HCT116 (cell line): ENCODE measurements at regions not wholly inside any gene's neighbourhood (a gene's known extent, or its start where the extent isn't known, plus 50 kb on each side); places are given as distances from the start of the nearest gene placed in this dataset.

Experiments used
- ATAC-seq: fragments of 200-7000 bp; cut with Tn5 transposase; 2 replicates; pipeline ENCODE4 v1.9.1; 2020; ENCODE audit warnings: mild to moderate bottlenecking, moderate library complexity
- BruUV-seq: library from RNA; stranded (reverse); fragments of 400-500 nt; replicated peaks from 2 replicates; lab custom pipeline; 2021; lab: Mats Ljungman, UMichigan
- CTCF ChIA-PET: fragments of 300-600 bp; sonication (Branson Sonifier 250); formaldehyde crosslinking; loops from one replicate; lab custom pipeline; 2021; ENCODE audit warnings: antibody characterized with exemption; lab: Charles Lee
- POLR2A ChIA-PET: fragments of 300-600, 350-600 bp; sonication (Branson Sonifier 250); formaldehyde crosslinking; loops from one replicate; lab custom pipeline; 2021; ENCODE audit warnings: antibody characterized with exemption; lab: Charles Lee
- RAD21 ChIA-PET, 2 experiments: fragments of 300-600 bp; sonication (Branson Sonifier 250); formaldehyde crosslinking; loops; one replicate each; lab custom pipeline; 2023; ENCODE audit warnings: low total read pairs in 2 of 2; ENCODE audit not compliant: uncharacterized antibody in 2 of 2, unreplicated experiment in 2 of 2, low non-redundant PET in 1 of 2; lab: Charles Lee
- DNase-seq: peaks from one replicate; pipeline ENCODE4 v3.0.0-alpha.2; 2010; ENCODE audit warnings: low read depth, low spot score
- H2AFZ ChIP-seq: fragments of 200-600 bp; shearing (Covaris generic), sonication (generic); 2 replicates; pipeline ENCODE4 v1.6.1; 2017; ENCODE audit warnings: low read depth, mixed run types, mixed read lengths, antibody characterized with exemption, low read length; ENCODE audit not compliant: poor library complexity, severe bottlenecking
- H3K27ac ChIP-seq: 2 replicates; pipeline ENCODE4 v1.5.1; 2012; ENCODE audit warnings: low read depth, low read length
- H3K27me3 ChIP-seq: fragments of 200-600 bp; sonication (generic); 2 replicates; pipeline ENCODE4 v1.6.1; 2016; ENCODE audit warnings: mixed run types, low read length, mixed read lengths; ENCODE audit not compliant: insufficient read depth
- H3K36me3 ChIP-seq, 2 experiments: fragments of 200-500 bp in 1 of 2; fragments of 200-600 bp in 1 of 2; sonication (Bioruptor generic) in 1 of 2; sonication (generic) in 1 of 2; 2 replicates each; pipeline versions ENCODE4 v1.5.1 to v1.6.1; 2014 to 2016; ENCODE audit warnings: low read length in 2 of 2, inconsistent platforms in 1 of 2, mixed read lengths in 1 of 2, mixed run types in 1 of 2; ENCODE audit not compliant: insufficient read depth in 2 of 2, control insufficient read depth in 1 of 2
- H3K4me1 ChIP-seq, 2 experiments: fragments of 200-600 bp in 1 of 2; sonication (generic) in 1 of 2; 2 replicates each; pipeline versions ENCODE4 v1.5.1 to v1.6.1; 2012 to 2017; ENCODE audit warnings: low read length in 2 of 2, inconsistent platforms in 1 of 2, mild to moderate bottlenecking in 1 of 2, mixed read lengths in 1 of 2, mixed run types in 1 of 2, moderate library complexity in 1 of 2; ENCODE audit not compliant: insufficient read depth in 2 of 2, control insufficient read depth in 1 of 2
- H3K4me2 ChIP-seq: fragments of 200-600 bp; sonication (generic); 2 replicates; pipeline ENCODE4 v1.6.1; 2017; ENCODE audit warnings: mixed run types, low read length, mixed read lengths
- H3K4me3 ChIP-seq, 2 experiments: fragments of 200-600 bp in 1 of 2; sonication (generic) in 1 of 2; replicated peaks in 1 of 2; 2 replicates each; pipeline ENCODE4 v1.5.1; 2011 to 2016; ENCODE audit warnings: low read length in 2 of 2, control low read depth in 1 of 2, low read depth in 1 of 2, mild to moderate bottlenecking in 1 of 2, mixed read lengths in 1 of 2, mixed run types in 1 of 2
- H3K79me2 ChIP-seq: fragments of 200-600 bp; sonication (generic); 2 replicates; pipeline ENCODE4 v1.6.1; 2017; ENCODE audit warnings: mild to moderate bottlenecking, mixed run types, low read length, moderate library complexity, mixed read lengths; ENCODE audit not compliant: insufficient read depth
- H3K9ac ChIP-seq: fragments of 200-600 bp; sonication (generic); 2 replicates; pipeline ENCODE4 v1.6.1; 2016; ENCODE audit warnings: low read length, mixed read lengths
- H3K9me2 ChIP-seq: fragments of 200-600 bp; sonication (generic), shearing (Covaris generic); 2 replicates; pipeline ENCODE4 v1.6.1; 2017; ENCODE audit warnings: mixed run types, mild to moderate bottlenecking, moderate library complexity; ENCODE audit not compliant: insufficient read depth
- H3K9me3 ChIP-seq, 2 experiments: fragments of 200-500 bp in 1 of 2; fragments of 200-600 bp in 1 of 2; sonication (Bioruptor generic) in 1 of 2; sonication (generic) in 1 of 2; 2 replicates each; pipeline ENCODE4 v1.6.1; 2014 to 2017; ENCODE audit warnings: low read length in 2 of 2, mixed read lengths in 2 of 2, inconsistent platforms in 1 of 2, low read depth in 1 of 2, mild to moderate bottlenecking in 1 of 2, mixed run types in 1 of 2, moderate library complexity in 1 of 2; ENCODE audit not compliant: control insufficient read depth in 1 of 2, insufficient read depth in 1 of 2
- H4K20me1 ChIP-seq: fragments of 200-600 bp; sonication (generic), shearing (Covaris generic); 2 replicates; pipeline ENCODE4 v1.6.1; 2017; ENCODE audit warnings: mixed run types, mild to moderate bottlenecking, moderate library complexity; ENCODE audit not compliant: insufficient read depth
- CEBPB ChIP-seq: IDR thresholded peaks from 2 replicates; pipeline ENCODE4 v1.6.1; 2012; ENCODE audit warnings: low read depth
- CTCF ChIP-seq, 3 experiments: fragments of 200-600 bp in 1 of 3; sonication (generic) in 1 of 3; IDR thresholded peaks in 2 of 3; conservative IDR thresholded peaks in 1 of 3; 2 replicates each; pipeline ENCODE4 v1.5.1; 2012 to 2017; ENCODE audit warnings: low read depth in 2 of 3, low read length in 2 of 3, antibody characterized with exemption in 1 of 3, borderline replicate concordance in 1 of 3, control low read depth in 1 of 3, mild to moderate bottlenecking in 1 of 3, mixed read lengths in 1 of 3, mixed run types in 1 of 3, moderate library complexity in 1 of 3; ENCODE audit not compliant: insufficient read depth in 1 of 3
- EGR1 ChIP-seq: IDR thresholded peaks from 2 replicates; pipeline ENCODE4 v1.6.1; 2012; ENCODE audit warnings: low read depth
- ELF1 ChIP-seq: IDR thresholded peaks from 2 replicates; pipeline ENCODE4 v1.6.1; 2012; ENCODE audit warnings: low read depth, borderline replicate concordance
- EZH2phosphoT487 ChIP-seq: fragments of 200-600 bp; IDR thresholded peaks from 2 replicates; pipeline ENCODE4 v1.6.1; 2018; ENCODE audit warnings: antibody characterized with exemption, borderline replicate concordance
- JUND ChIP-seq: IDR thresholded peaks from 2 replicates; pipeline ENCODE4 v1.6.1; 2012
- POLR2A ChIP-seq: IDR thresholded peaks from 2 replicates; pipeline ENCODE4 v1.7.0; 2011; ENCODE audit warnings: borderline replicate concordance; ENCODE audit not compliant: insufficient read depth, insufficient read length; ENCODE audit errors: extremely low read depth
- RAD21 ChIP-seq: IDR thresholded peaks from 2 replicates; pipeline ENCODE4 v1.6.1; 2012; ENCODE audit warnings: low read depth, mild to moderate bottlenecking
- REST ChIP-seq: IDR thresholded peaks from 2 replicates; pipeline ENCODE4 v1.6.1; 2012; ENCODE audit warnings: low read depth
- SRF ChIP-seq: IDR thresholded peaks from 2 replicates; pipeline ENCODE4 v1.6.1; 2012; ENCODE audit warnings: low read depth
- ZBTB33 ChIP-seq: IDR thresholded peaks from 2 replicates; pipeline ENCODE4 v1.6.1; 2011; ENCODE audit warnings: mild to moderate bottlenecking, low read length, moderate library complexity; ENCODE audit not compliant: insufficient replicate concordance; ENCODE audit errors: extremely low read depth
- ZFX ChIP-seq: fragments of 450-650 bp; IDR thresholded peaks from 2 replicates; pipeline ENCODE4 v1.6.1; 2017
- intact Hi-C: fragments of 100-400 bp; cut with micrococcal nuclease; formaldehyde crosslinking; loops from 2 replicates; pipeline ENCODE4 v1.10.0; 2022

- ATAC-seq, result no peak
- Histone ChIP-seq H2AFZ (no peak overlapping the region), H3K4me2 (no peak overlapping the region), H4K20me1 (no peaks in the 10 kb centered on the region), H3K4me1 (no peaks in the 10 kb centered on the region), H3K9me3 (no peaks in the 10 kb centered on the region), H3K9me2 (no peaks in the 10 kb centered on the region; the same call in 1 of the 2 replicates), H3K4me3 (no peak overlapping the region), H3K79me2 (no peaks in the 10 kb centered on the region), H3K9ac (no peak overlapping the region), H3K36me3 (no peaks in the 10 kb centered on the region), H3K27me3 (no peaks in the 10 kb centered on the region), H3K27ac (no peak overlapping the region)
- intact Hi-C loops, result no loop called here
- ChIA-PET RAD21 (no interaction called here), CTCF (no interaction called here), POLR2A (no interaction called here)
- BruUV-seq, result no TSS peak
- no peak for DNase-seq
- TF ChIP-seq POLR2A (no peak), JUND (no peak)
Measured at GRCh38 chr7:115271332-115272235, 349.7 kb downstream of the MDFIC start.

GRCh38 chr7:115269486-115269885 lies 347.6 kb downstream of the MDFIC start:
- intact Hi-C loops, result no loop called here
- Histone ChIP-seq H3K4me3 (no peak overlapping the region), H3K9me3 (no peaks in the 10 kb centered on the region), H3K4me1 (no peaks in the 10 kb centered on the region), H3K36me3 (no peaks in the 10 kb centered on the region), H3K9me2 (no peaks in the 10 kb centered on the region; the same call in 1 of the 2 replicates), H2AFZ (no peak overlapping the region), H3K9ac (no peak overlapping the region), H4K20me1 (no peaks in the 10 kb centered on the region), H3K79me2 (no peaks in the 10 kb centered on the region), H3K4me2 (no peak overlapping the region), H3K27ac (no peak overlapping the region), H3K27me3 (no peaks in the 10 kb centered on the region)
- DNase-seq, result no peak
- POLR2A ChIA-PET, result no interaction called here
- CTCF ChIA-PET, result no interaction called here
- no peak for ATAC-seq
- no TSS peak for BruUV-seq
- RAD21 ChIA-PET, result no interaction called here
- no peak for TF ChIP-seq ZBTB33
- TF ChIP-seq REST, result no peak
- no peak for TF ChIP-seq EZH2phosphoT487
- no peak for TF ChIP-seq EGR1
- TF ChIP-seq JUND, result no peak
- no peak for TF ChIP-seq ELF1
- TF ChIP-seq CEBPB, result no peak
- TF ChIP-seq CTCF (IDR thresholded peaks at IDR 0.05 in 2 of 3, conservative IDR thresholded peaks at IDR 0.05 in 1 of 3; ENCODE audit: borderline replicate concordance in 1 of 3, insufficient read depth in 1 of 3, low read depth in 2 of 3, low read length in 2 of 3), result no peak
- TF ChIP-seq RAD21, result no peak
- TF ChIP-seq SRF, result no peak
- no peak for TF ChIP-seq ZFX
